ENCODE measurements at regions not wholly inside any gene's neighbourhood (a gene's known extent, or its start where the extent isn't known, plus 50 kb on each side); places are given as distances from the start of the nearest gene placed in this dataset.

- TF ChIP-seq, protein P1, sequence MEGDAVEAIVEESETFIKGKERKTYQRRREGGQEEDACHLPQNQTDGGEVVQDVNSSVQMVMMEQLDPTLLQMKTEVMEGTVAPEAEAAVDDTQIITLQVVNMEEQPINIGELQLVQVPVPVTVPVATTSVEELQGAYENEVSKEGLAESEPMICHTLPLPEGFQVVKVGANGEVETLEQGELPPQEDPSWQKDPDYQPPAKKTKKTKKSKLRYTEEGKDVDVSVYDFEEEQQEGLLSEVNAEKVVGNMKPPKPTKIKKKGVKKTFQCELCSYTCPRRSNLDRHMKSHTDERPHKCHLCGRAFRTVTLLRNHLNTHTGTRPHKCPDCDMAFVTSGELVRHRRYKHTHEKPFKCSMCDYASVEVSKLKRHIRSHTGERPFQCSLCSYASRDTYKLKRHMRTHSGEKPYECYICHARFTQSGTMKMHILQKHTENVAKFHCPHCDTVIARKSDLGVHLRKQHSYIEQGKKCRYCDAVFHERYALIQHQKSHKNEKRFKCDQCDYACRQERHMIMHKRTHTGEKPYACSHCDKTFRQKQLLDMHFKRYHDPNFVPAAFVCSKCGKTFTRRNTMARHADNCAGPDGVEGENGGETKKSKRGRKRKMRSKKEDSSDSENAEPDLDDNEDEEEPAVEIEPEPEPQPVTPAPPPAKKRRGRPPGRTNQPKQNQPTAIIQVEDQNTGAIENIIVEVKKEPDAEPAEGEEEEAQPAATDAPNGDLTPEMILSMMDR (conservative IDR thresholded peaks at IDR 0.05) = no peak
- no peak overlapping the region for H3K27ac ChIP-seq
Measured at GRCh38 chr12:93107514-93108312, 178.6 kb upstream of the EEA1 start.

DNA sequence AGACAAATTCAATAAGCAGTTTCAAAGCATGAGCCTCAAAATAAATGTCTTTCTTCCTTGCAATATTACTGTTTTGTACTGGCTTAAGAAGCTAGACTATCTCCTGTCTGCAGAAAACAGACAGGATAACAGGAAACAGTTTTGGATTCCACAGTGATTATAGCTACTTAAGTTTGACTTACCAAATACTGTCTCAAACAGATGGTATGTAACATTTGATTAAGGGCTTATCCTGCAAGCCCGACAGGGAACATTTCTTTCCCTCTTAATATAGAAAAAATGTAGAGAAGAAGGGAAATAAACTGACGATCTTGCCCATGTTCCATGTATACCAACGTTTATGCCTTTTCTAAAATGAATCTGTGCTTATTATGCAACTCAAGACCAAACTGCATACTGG is 179.9 kb upstream of the EEA1 start:
- TF ChIP-seq, protein P1 (conservative IDR thresholded peaks at IDR 0.05) = no peak
- no peak overlapping the region for H3K27ac ChIP-seq

GRCh38 chr12:93109551-93110203 is 180.6 kb upstream of the EEA1 start:
- no peak overlapping the region for H3K27ac ChIP-seq
- TF ChIP-seq, protein P1 (conservative IDR thresholded peaks at IDR 0.05) = no peak

GRCh38 chr12:93111773-93112172 is 182.7 kb upstream of the EEA1 start:
- TF ChIP-seq, protein P1 (conservative IDR thresholded peaks at IDR 0.05) = no peak
- H3K27ac ChIP-seq = no peak overlapping the region

- H3K27ac ChIP-seq = no peak overlapping the region
- TF ChIP-seq, protein P1 (conservative IDR thresholded peaks at IDR 0.05) = no peak
Measured at GRCh38 chr12:93113317-93114006, 184.4 kb upstream of the EEA1 start.

- H3K27ac ChIP-seq = no peak overlapping the region
- TF ChIP-seq, protein P1 (conservative IDR thresholded peaks at IDR 0.05) = no peak
Measured at GRCh38 chr12:93115198-93115601, 186.1 kb upstream of the EEA1 start.

DNA sequence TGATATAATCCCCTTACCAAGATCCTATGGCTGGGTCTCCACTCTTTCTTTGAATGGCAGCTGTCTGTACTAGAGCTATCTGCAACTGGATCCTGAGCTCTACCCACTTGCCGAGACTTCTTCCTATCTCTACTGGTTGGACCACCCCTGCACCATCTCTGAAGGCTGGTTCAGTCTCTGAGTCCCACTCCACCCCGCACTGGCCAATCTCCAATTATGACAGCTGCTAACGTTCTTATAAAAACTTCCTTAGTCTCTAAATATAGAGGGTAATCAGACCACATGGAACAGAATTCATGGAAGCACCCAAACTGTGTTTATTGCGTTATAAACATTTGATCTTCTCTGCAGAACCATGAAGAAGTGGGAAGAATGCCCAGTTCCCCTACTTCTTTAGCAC is 186.6 kb upstream of the EEA1 start:
- TF ChIP-seq, protein P1 (conservative IDR thresholded peaks at IDR 0.05) = no peak

More for the DNA sequence above, 186.6 kb upstream of the EEA1 start:
- no peak overlapping the region for H3K27ac ChIP-seq

Data from VCaP (cell line).